Liver (tissue), 8 donors: ENCODE measurements at regions not wholly inside any gene's neighbourhood (a gene's known extent, or its start where the extent isn't known, plus 50 kb on each side); places are given as distances from the start of the nearest gene placed in this dataset.

ENCODE experiments used
- DNase-seq: peaks from one replicate; pipeline ENCODE4 v3.0.0-alpha.2; 2017; ENCODE audit warnings: low spot score
- H3K27ac ChIP-seq, 2 donors: one replicate each; pipeline ENCODE4 v1.7.0; 2013; ENCODE audit warnings: inconsistent platforms in 2 of 2, low read length in 2 of 2, control low read depth in 1 of 2, low read depth in 1 of 2, mild to moderate bottlenecking in 1 of 2
- H3K27me3 ChIP-seq, 4 donors: one replicate each; pipeline versions ENCODE4 v1.6.1 to v1.7.0; 2013; ENCODE audit warnings: low read length in 3 of 4, inconsistent platforms in 1 of 4, mild to moderate bottlenecking in 1 of 4, moderate library complexity in 1 of 4; ENCODE audit not compliant: control insufficient read depth in 4 of 4, insufficient read depth in 4 of 4
- H3K36me3 ChIP-seq, 4 donors: one replicate each; pipeline versions ENCODE4 v1.6.1 to v1.7.0; 2013; ENCODE audit warnings: low read length in 3 of 4, mild to moderate bottlenecking in 3 of 4, low read depth in 1 of 4, moderate library complexity in 1 of 4; ENCODE audit not compliant: control insufficient read depth in 4 of 4, insufficient read depth in 3 of 4
- H3K4me1 ChIP-seq, 4 donors: one replicate each; pipeline versions ENCODE4 v1.6.1 to v1.7.0; 2013; ENCODE audit warnings: low read length in 3 of 4, mild to moderate bottlenecking in 3 of 4, moderate library complexity in 1 of 4; ENCODE audit not compliant: control insufficient read depth in 4 of 4, insufficient read depth in 4 of 4
- H3K4me3 ChIP-seq, 3 donors: one replicate each; pipeline versions ENCODE4 v1.6.1 to v1.7.0; 2013; ENCODE audit warnings: low read length in 3 of 3, control low read depth in 1 of 3, low read depth in 1 of 3, mild to moderate bottlenecking in 1 of 3
- H3K9ac ChIP-seq, 2 donors: one replicate each; pipeline ENCODE4 v1.7.0; 2013; ENCODE audit warnings: low read length in 2 of 2, mild to moderate bottlenecking in 2 of 2, moderate library complexity in 2 of 2, control low read depth in 1 of 2, low read depth in 1 of 2
- H3K9me3 ChIP-seq, 4 donors: one replicate each; pipeline versions ENCODE4 v1.6.1 to v1.7.0; 2013; ENCODE audit warnings: low read length in 3 of 4; ENCODE audit not compliant: control insufficient read depth in 4 of 4
- ATF3 ChIP-seq: IDR thresholded peaks from 2 replicates; pipeline ENCODE4 v1.6.1; 2016; ENCODE audit warnings: antibody characterized with exemption
- EGR1 ChIP-seq, 2 donors: IDR thresholded peaks; 2 replicates each; pipeline ENCODE4 v1.6.1; 2016 to 2018; ENCODE audit warnings: antibody characterized with exemption in 2 of 2, low read depth in 2 of 2
- FOXA1 ChIP-seq: IDR thresholded peaks from 2 replicates; pipeline ENCODE4 v1.6.1; 2016; ENCODE audit warnings: antibody characterized with exemption
- FOXA2 ChIP-seq: IDR thresholded peaks from 2 replicates; pipeline ENCODE4 v1.6.1; 2016; ENCODE audit warnings: antibody characterized with exemption
- GABPA ChIP-seq, 2 donors: IDR thresholded peaks in 1 of 2; conservative IDR thresholded peaks in 1 of 2; 2 replicates each; pipeline ENCODE4 v1.6.1; 2016; ENCODE audit warnings: antibody characterized with exemption in 2 of 2, mild to moderate bottlenecking in 1 of 2, moderate library complexity in 1 of 2
- HNF4A ChIP-seq, 2 donors: conservative IDR thresholded peaks; 2 replicates each; pipeline ENCODE4 v1.6.1; 2016; ENCODE audit warnings: antibody characterized with exemption in 2 of 2, mild to moderate bottlenecking in 2 of 2
- HNF4G ChIP-seq: IDR thresholded peaks from 2 replicates; pipeline ENCODE4 v1.6.1; 2016; ENCODE audit warnings: antibody characterized with exemption
- JUND ChIP-seq, 2 donors: IDR thresholded peaks; 2 replicates each; pipeline ENCODE4 v1.6.1; 2016; ENCODE audit warnings: antibody characterized with exemption in 2 of 2
- NR2F2 ChIP-seq: IDR thresholded peaks from 2 replicates; pipeline ENCODE4 v1.6.1; 2016; ENCODE audit warnings: antibody characterized with exemption
- RAD21 ChIP-seq, 2 donors: IDR thresholded peaks; 2 replicates each; pipeline ENCODE4 v1.6.1; 2016; ENCODE audit warnings: antibody characterized with exemption in 2 of 2, mild to moderate bottlenecking in 2 of 2
- RXRA ChIP-seq, 2 donors: IDR thresholded peaks; 2 replicates each; pipeline ENCODE4 v1.6.1; 2017 to 2018; ENCODE audit warnings: antibody characterized with exemption in 2 of 2, mild to moderate bottlenecking in 1 of 2
- SP1 ChIP-seq: IDR thresholded peaks from 2 replicates; pipeline ENCODE4 v1.6.1; 2018; ENCODE audit warnings: antibody characterized with exemption, mild to moderate bottlenecking
- TAF1 ChIP-seq: conservative IDR thresholded peaks from 2 replicates; pipeline ENCODE4 v1.6.1; 2016; ENCODE audit warnings: antibody characterized with exemption, mild to moderate bottlenecking
- YY1 ChIP-seq: IDR thresholded peaks from 2 replicates; pipeline ENCODE4 v1.6.1; 2016; ENCODE audit warnings: antibody characterized with exemption, mild to moderate bottlenecking
- WGBS: extraction: QIAGEN DNeasy Blood & Tissue Kit; methylation state at CpG from one replicate; pipeline ENCODE4 v1.1.7; 2013; 5-methylcytosine and 5-hydroxymethylcytosine counted together
- TF ChIP-seq, protein P1 (sequence below): IDR thresholded peaks from 2 replicates; pipeline ENCODE4 v1.6.1; 2016; ENCODE audit warnings: antibody characterized with exemption
- TF ChIP-seq, protein P2 (sequence below): IDR thresholded peaks from 2 replicates; pipeline ENCODE4 v1.6.1; 2016; ENCODE audit warnings: antibody characterized with exemption
- TF ChIP-seq, protein P3 (sequence below): fragments of 150-350 bp; IDR thresholded peaks from 2 replicates; pipeline ENCODE4 v1.5.1; 2017; ENCODE audit warnings: improper control_type of control experiment, low read depth, low read length; ENCODE audit not compliant: missing input control
- TF ChIP-seq, protein P4 (sequence below): IDR thresholded peaks from 2 replicates; pipeline ENCODE4 v1.6.1; 2016; ENCODE audit warnings: antibody characterized with exemption, mild to moderate bottlenecking
- donor health status: healthy.
- donor health status: healthy.
- donor health status: healthy.
- donor health status: healthy.
- donor health status: healthy.

- TF ChIP-seq FOXA1: no peak
- TF ChIP-seq, protein P1, sequence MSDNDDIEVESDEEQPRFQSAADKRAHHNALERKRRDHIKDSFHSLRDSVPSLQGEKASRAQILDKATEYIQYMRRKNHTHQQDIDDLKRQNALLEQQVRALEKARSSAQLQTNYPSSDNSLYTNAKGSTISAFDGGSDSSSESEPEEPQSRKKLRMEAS: no peak
- TF ChIP-seq, protein P2, sequence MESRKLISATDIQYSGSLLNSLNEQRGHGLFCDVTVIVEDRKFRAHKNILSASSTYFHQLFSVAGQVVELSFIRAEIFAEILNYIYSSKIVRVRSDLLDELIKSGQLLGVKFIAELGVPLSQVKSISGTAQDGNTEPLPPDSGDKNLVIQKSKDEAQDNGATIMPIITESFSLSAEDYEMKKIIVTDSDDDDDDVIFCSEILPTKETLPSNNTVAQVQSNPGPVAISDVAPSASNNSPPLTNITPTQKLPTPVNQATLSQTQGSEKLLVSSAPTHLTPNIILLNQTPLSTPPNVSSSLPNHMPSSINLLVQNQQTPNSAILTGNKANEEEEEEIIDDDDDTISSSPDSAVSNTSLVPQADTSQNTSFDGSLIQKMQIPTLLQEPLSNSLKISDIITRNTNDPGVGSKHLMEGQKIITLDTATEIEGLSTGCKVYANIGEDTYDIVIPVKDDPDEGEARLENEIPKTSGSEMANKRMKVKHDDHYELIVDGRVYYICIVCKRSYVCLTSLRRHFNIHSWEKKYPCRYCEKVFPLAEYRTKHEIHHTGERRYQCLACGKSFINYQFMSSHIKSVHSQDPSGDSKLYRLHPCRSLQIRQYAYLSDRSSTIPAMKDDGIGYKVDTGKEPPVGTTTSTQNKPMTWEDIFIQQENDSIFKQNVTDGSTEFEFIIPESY: no peak
- TF ChIP-seq RAD21 (IDR thresholded peaks at IDR 0.05): no peak
- no peak for TF ChIP-seq ATF3
- no peak for TF ChIP-seq TAF1
- TF ChIP-seq NR2F2: no peak
- TF ChIP-seq, protein P3, sequence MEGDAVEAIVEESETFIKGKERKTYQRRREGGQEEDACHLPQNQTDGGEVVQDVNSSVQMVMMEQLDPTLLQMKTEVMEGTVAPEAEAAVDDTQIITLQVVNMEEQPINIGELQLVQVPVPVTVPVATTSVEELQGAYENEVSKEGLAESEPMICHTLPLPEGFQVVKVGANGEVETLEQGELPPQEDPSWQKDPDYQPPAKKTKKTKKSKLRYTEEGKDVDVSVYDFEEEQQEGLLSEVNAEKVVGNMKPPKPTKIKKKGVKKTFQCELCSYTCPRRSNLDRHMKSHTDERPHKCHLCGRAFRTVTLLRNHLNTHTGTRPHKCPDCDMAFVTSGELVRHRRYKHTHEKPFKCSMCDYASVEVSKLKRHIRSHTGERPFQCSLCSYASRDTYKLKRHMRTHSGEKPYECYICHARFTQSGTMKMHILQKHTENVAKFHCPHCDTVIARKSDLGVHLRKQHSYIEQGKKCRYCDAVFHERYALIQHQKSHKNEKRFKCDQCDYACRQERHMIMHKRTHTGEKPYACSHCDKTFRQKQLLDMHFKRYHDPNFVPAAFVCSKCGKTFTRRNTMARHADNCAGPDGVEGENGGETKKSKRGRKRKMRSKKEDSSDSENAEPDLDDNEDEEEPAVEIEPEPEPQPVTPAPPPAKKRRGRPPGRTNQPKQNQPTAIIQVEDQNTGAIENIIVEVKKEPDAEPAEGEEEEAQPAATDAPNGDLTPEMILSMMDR: no peak
- TF ChIP-seq RXRA (IDR thresholded peaks at IDR 0.05): no peak
- no peak for TF ChIP-seq FOXA2
- TF ChIP-seq GABPA (IDR thresholded peaks at IDR 0.05 in 1 of 2, conservative IDR thresholded peaks at IDR 0.05 in 1 of 2): no peak
- no peak overlapping the region for H3K4me3 ChIP-seq
- no peaks in the 10 kb centered on the region for H3K27me3 ChIP-seq
- H3K36me3 ChIP-seq: no peaks in the 10 kb centered on the region
- H3K4me1 ChIP-seq: no peaks in the 10 kb centered on the region
- WGBS: 89% methylated on average over 1 of the region's 1 CpG
- H3K9ac ChIP-seq: no peak overlapping the region
- no peak for DNase-seq
- H3K9me3 ChIP-seq: peaks cover 0 to 7% (median 3%) of the 10 kb centered on the region in 4 donors
- H3K27ac ChIP-seq: no peak overlapping the region
Observed at GRCh38 chr14:31911160-31911559, 165.9 kb upstream of the ARHGAP5 start.

DNA sequence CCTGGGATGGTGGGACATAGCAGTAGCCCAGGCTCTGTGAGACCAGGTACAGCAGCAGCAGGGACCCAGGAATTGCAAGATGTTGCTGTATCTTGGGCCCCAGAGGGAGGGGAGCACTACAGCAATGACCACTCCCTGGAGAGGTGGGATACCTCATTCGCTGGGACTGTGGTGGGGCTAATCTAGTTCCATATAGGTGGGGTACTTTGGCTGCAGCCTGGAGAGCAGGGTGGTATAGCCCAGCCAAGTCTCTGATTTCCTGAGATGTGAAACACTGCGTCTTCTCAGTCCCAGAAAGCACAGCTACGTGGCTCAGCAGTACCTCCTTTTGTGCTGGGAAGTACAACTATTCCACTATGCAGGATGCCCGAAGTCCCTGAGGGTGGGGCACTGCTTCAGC, 163.7 kb upstream of the ARHGAP5 start:
- no peak for DNase-seq
- no peak overlapping the region for H3K27ac ChIP-seq
- no peaks in the 10 kb centered on the region for H3K27me3 ChIP-seq
- no peaks in the 10 kb centered on the region for H3K4me1 ChIP-seq
- no peaks in the 10 kb centered on the region for H3K36me3 ChIP-seq
- H3K9ac ChIP-seq: no peak overlapping the region
- 89% methylated on average over 4 of the region's 4 CpGs for WGBS
- no peak overlapping the region for H3K4me3 ChIP-seq
- TF ChIP-seq SP1: no peak
- no peak for TF ChIP-seq YY1
- TF ChIP-seq FOXA1: no peak
- TF ChIP-seq HNF4G: no peak
- no peak for TF ChIP-seq RXRA (IDR thresholded peaks at IDR 0.05)
- no peak for TF ChIP-seq NR2F2
- TF ChIP-seq GABPA (IDR thresholded peaks at IDR 0.05 in 1 of 2, conservative IDR thresholded peaks at IDR 0.05 in 1 of 2): no peak
- TF ChIP-seq, protein P4, sequence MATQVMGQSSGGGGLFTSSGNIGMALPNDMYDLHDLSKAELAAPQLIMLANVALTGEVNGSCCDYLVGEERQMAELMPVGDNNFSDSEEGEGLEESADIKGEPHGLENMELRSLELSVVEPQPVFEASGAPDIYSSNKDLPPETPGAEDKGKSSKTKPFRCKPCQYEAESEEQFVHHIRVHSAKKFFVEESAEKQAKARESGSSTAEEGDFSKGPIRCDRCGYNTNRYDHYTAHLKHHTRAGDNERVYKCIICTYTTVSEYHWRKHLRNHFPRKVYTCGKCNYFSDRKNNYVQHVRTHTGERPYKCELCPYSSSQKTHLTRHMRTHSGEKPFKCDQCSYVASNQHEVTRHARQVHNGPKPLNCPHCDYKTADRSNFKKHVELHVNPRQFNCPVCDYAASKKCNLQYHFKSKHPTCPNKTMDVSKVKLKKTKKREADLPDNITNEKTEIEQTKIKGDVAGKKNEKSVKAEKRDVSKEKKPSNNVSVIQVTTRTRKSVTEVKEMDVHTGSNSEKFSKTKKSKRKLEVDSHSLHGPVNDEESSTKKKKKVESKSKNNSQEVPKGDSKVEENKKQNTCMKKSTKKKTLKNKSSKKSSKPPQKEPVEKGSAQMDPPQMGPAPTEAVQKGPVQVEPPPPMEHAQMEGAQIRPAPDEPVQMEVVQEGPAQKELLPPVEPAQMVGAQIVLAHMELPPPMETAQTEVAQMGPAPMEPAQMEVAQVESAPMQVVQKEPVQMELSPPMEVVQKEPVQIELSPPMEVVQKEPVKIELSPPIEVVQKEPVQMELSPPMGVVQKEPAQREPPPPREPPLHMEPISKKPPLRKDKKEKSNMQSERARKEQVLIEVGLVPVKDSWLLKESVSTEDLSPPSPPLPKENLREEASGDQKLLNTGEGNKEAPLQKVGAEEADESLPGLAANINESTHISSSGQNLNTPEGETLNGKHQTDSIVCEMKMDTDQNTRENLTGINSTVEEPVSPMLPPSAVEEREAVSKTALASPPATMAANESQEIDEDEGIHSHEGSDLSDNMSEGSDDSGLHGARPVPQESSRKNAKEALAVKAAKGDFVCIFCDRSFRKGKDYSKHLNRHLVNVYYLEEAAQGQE: no peak
- no peak for TF ChIP-seq RAD21 (IDR thresholded peaks at IDR 0.05)
- TF ChIP-seq EGR1 (IDR thresholded peaks at IDR 0.05; ENCODE audit: low read depth in 2 of 2): no peak
- TF ChIP-seq, protein P1: no peak
- TF ChIP-seq TAF1: no peak
- TF ChIP-seq JUND (IDR thresholded peaks at IDR 0.05): no peak
- TF ChIP-seq, protein P3: no peak
- no peak for TF ChIP-seq ATF3
- TF ChIP-seq, protein P2: no peak
- TF ChIP-seq HNF4A (conservative IDR thresholded peaks at IDR 0.05): no peak
- no peak for TF ChIP-seq FOXA2
- peaks cover 0 to 7% (median 3%) of the 10 kb centered on the region in 4 donors for H3K9me3 ChIP-seq
